Femur (tissue), 1 donor: ENCODE measurements at regions not wholly inside any gene's neighbourhood (a gene's known extent, or its start where the extent isn't known, plus 50 kb on each side); places are given as distances from the start of the nearest gene placed in this dataset.
"Not testable (repeated sequence)": the region's sequence is repeated elsewhere in the genome, so short reads cannot be mapped to it uniquely, and the experiment has no call there.

Source experiments
- DNase-seq: peaks from one replicate; pipeline ENCODE4 v3.0.0-alpha.2; 2017

DNA sequence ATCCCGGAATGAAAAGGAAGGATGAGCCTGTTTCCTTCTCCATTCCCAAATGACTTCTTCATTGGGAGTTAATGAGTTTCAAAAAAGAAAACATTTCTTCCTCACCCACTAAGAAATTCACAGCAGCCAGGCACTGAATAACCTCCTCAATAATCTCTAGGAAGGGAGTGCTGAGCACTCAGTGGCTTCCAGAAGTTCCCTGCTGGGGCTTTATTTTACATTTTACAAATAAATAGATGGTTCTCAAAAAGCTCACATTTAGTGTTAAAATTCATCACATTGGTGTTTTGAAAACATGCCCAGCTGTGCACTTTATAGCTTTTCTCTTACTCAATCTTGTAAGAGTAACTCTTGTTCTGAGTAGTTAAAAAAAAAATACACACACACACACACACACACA is 148.9 kb upstream of the PFKP start:
- DNase-seq, result no peak

DNA sequence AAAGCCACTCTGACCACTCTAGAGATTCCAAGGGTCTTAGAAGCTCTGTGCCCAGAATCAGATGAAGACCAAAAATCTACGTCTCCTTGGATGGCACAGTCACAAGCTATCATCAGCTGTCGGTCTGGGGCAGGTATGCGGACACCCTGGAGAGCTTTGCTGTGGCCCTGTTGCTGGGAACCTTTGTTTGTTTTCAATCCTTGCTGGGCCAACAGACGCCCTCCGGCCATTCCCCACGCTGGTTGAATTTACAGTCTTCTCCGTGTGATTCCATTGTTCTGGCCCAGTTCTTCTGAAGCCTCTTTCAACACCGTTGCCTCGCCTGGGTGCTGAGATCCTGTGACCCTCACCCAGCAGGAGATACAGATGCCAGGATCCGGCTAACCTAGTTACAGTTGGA is 149.4 kb upstream of the PFKP start:
- DNase-seq, result no peak

DNA sequence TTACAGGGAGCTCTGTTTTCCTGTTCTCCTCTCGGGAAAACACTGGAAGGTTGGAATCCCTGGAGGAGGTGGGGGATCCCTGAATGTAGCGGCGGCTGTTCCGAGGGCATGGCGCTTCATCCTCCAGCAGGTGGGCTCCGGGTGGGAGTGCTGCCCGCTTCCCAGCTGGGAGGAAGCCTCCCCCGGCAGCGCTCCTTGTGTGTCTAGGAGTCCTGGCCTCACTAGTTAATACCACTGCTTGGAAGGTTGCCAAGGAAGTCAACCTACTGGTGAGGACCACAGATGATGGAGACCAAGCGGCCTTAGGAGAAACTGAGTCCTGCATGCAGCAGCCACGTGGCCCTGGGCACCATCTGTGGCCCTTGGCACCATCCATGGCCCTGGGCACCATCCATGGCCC is 151.9 kb upstream of the PFKP start:
- no peak for DNase-seq

DNA sequence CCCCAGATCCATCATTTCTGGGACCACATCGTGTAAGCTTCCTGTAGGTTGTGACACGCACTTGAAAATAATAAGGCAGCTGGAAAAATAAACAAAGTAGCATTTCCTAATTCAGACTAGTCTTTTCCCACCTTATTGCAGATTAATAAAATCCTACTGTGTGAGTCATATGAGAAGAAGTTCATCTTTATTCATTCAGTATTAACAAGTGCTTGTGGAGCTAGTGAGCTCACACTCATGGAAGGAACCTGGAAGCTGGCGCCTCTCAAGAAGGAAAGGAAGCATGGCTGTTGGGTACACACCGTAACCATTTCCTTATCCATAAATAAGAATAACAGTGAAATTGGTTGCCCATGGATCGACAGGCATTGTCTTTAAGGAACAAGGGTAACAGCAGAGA is 152.6 kb upstream of the PFKP start:
- DNase-seq, result no peak

DNA sequence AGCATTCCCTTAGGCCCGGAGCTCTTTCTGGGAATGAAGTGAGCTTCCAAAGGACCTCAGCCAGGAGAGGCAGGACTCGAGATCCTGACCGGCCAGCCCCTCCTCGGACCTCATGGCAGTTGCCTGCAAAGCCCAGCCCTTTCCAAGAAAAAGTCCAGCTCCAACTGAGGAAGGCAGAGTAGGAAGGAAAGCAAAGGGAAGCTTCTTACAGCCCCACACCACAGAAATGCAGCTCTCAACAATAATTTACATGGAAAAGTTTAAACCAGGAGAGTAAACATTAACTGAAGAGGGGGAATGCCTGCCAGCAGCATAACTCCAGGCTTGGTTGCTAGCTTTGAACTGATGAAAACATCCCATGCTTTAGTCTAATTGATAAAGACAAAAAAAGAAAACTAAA is 153.9 kb upstream of the PFKP start:
- peak; percentile 40 for DNase-seq

DNA sequence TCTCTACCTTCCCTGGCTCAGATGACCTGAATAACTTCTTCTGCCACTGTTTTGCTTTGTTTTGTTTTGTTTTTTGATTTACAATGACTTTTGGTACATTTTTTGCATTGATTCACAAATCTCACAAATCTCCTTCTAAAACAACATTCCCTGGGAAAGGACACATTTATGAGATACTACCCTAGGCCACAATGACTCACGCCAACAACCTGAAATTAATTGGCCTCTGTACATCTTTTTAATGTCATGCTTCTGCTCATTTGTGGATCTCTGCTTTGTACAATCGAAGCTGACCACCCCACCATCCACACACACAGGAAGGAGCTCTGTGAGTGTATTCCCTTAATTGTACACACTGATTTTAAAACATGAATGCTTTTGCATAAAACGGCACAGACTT is 156.7 kb upstream of the PFKP start:
- DNase-seq, result no peak

DNA sequence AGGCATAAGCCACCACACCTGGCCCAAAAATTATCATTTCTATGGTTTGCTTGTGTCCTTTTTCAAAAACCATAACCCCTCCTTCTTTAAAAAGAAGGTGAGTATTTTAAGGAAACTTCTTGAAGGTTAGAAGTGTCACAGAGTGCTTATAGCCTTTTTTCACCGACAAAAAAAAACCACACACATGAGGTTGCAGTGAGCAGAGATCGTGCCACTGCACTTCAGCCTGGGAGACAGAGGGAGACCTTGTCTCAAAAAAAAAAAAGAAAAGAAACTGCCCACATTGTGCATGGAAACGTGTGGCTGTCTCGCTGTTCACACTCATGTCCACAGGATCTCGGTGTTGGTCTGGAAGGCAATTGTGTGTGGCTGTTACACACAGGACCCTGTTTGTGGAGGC is 157.4 kb upstream of the PFKP start:
- DNase-seq, result no peak

DNA sequence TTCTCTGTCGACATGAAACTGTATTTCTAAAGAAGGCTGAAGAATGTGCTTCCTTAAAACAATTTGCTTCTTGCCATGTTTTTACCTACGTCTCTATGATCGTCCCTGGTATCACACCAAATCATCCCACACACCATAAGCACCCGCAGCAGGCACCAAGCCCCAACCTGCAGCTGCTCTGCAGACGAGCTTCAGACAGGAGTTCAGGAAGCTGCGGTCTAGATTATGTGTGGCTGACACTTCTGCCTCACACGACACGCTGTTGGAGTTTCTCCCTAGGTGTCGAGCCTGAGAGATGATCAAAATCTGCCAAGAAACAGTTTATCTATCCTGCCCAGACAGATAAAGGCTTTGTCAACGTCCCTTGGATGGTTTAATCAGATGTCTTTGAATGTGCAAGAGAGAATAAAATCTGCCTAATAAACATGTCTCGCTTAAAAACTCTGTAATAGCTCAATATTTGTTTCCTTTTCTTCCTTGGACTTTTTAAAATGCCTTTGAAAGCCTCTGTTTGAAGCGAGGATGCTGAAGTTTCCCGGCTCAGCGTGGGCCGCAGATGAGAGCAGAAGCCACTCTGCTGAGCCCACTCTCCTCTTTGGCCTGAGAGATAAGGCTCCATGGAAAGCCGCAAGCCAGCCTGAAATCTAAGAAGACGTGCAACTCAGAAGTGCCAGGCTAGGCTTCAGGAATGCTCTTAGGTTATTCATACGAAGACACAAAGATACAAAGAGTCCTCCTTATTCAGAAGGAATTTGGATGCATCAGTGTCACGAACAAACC is 158.3 kb upstream of the PFKP start:
- DNase-seq, result no peak

DNA sequence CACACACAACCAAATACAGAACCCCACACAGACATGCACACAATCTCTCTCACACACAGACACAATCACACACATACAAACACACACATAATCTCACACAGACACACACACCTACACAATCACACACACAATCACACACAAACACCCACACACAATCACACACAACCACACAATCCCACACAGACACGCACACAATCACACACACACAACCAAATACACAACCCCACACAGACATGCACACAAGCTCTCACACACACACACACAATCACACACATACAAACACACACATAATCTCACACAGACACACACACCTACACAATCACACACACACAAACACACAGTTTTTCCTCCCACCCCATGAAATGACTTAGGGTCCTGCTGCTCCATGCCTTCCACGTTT is 160.4 kb upstream of the PFKP start:
- DNase-seq, result no peak

DNA sequence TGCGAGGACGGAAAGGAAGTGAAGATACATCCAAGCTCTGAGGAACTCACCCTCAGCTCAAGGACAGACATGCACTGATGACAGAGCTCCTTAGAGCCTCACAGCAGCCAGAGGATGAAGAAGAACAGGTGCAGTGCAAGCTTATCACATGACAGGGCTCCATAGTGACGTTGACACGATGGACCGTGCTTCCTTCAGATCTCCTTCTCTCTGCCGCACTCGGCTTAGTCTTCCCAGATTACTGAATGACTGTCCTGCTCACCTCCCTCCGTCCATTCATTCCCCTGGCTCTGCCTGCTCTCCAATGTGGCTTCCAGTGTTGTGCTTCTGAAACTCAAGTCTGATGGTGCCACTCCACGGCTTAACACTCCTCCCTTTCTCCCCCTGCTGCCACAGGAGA is 161.5 kb upstream of the PFKP start:
- DNase-seq, result no peak

DNA sequence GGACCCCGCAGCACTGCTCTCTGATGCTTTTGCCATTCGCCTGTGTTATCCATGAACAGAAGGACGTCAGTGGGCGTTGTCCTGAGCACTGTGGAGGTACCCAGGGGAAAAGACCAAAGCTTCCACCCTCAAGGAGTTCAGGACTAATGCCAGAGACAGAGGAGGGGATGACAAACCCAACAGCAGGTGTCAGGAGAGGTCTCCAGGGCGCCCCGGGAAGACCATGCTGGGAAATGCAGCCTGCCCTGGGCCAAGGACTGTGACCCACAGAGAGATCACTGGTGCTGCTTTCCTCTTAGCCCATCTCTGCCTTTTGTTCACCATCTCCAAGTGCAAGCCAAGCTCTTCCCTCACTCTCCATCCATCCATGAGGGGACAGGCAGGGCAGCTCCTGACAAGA is 166.8 kb upstream of the PFKP start:
- DNase-seq, result no peak

DNA sequence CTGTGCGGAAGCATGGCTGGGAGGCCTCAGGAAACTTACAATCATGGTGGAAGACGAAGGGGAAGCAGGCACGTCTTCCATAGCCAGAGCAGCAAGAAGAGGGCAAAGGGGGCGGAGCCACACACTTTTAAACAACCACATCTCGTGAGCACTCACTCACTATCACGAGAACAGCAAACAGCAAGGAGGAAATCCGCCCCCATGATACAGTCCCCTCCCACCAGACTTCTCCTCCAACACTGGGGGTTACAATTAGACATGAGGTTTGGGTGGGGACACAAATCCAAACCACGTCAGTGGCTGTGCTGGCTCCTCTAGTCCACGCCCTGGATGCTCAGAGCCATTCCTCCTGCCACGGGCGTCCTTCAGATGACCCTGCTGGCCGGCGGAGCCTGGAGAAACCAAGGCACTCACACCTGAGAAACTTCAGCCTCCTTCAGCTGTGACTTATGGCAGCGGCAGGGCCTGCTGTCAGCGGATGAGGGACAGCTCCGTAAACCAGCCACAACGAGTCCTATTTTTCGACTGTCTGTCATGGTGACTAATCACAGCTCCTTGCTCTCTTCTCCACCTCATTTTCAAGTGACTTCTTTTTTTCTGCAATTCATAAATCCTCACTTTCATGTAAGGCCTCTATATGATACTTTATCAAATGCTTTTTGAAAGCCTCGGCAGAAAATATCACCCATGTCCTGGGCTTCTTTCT is 167.9 kb upstream of the PFKP start:
- DNase-seq, result no peak

DNA sequence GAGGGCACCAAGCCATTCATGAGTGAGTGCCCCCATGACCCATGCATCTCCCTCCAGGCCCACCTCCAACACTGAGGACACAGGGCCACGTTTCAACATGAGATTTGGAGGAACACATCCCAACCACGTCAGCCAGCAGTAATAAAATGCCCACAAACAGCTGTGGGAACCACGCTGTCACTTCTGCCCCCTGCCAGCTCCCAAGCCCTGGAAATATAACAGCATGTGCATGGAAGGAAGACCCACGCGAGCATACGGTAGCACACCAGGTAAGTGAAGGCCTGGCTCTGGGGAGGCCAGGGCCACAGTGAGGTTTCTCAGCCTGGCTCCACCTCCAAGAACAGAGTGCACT is 168.9 kb upstream of the PFKP start:
- DNase-seq, result no peak

DNA sequence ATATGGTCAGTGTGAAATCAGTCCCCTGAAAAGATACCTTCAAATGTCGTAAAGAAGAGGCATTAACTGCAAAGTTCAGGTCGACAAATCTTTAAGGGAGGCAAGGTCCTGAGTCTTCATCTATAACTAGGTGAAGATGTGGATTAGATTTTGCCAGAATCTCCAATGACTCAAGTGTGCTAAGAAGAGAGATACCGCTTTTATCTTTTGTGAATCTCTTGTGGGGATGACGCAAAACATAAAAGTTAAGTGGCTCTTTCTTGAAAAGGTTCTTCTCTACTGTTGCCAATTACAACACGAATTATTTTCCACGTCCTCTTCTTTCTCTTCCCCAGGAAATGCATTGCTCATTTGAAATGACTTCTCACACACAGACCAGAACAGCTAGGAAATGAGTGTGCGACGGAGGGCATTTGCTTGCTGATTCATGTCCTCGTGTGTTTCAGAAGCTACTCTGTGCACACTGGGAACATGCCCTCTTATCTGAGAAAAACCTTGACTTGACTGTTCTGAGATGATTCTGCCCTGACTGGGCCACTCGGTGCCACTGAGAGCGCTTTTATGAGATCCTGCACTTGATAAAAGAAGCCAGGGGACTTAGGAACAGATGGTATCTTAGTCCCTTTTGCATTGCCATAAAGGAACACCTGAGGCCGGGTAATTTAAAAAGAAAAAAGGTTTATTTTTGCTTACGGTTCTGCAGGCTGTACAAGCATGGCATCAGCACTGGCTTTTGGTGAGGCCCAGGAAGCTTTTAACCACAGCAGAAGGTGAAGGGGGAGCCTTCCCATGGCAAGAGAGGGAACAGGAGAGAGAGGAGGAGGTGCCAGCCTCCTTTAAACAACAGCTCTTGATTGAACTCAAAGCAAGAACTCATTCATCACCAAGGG is 169.5 kb upstream of the PFKP start:
- DNase-seq, result no peak

DNA sequence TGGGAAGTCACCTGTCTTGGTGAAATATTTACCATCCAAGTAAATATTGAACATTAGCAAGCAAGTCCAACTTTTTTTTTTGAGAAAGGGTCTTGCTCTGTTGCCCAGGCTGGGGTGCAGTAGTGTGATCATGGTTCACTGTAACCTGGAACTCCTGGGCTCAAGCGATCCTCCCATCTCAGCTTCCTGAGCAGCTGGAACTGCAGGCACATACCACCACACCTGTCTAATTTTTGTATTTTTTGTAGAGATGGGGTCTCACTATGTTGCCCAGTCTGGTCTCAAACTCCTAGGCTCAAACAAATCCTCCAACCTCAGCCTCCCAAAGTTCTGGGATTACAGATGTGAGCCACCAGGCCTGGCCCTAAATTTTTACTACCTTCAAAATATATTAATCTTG is 171.0 kb upstream of the PFKP start:
- DNase-seq, result not testable (repeated sequence)

DNA sequence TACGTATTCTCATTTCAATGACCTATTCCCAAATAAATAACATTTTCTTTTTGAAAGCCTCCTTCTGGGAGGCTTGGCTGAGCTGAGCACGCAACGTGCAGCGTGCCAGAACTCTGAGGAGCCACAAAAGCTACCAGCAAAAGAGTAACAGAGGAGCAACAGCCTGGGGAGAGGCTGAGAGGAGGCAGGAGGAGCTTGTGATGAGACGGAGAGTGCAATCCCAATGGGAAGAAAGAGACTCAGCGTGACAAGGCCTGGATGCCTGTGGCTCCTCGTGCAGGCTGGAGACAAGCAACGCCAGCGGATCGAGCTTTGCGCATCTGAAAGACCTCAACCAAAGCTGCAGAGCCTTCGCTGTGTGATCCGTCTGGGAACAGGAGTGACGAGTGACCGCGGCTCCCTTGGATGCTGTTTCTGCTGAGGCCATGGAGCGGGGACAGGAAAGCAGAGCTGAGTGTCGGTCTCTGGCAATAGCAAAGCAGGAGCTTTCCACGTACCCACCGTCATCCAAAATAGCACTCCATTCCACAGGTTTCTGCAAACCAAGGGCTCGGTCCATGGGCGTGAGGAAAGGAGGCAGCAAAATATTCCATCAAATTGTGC is 171.7 kb upstream of the PFKP start:
- no peak for DNase-seq

DNA sequence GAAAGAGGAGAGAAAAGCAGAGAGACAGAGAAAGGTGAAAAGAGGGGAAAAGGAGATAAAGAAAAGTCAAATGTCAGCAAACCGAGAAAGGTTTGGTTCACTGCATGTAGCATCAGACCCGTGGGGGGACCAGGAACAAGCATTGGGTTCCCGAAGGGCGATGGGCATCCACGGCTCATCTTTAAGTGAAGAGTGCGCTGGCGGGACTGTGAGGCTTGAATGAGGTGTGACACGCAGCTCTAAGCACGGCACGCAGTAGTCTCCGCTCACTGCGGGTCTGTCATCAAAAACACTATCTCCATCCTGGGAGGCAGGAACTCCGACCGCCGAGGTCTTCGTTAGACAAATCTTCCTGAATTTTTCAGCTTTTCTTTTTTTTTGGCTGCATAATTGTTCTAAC is 173.4 kb upstream of the PFKP start:
- DNase-seq, result no peak

DNA sequence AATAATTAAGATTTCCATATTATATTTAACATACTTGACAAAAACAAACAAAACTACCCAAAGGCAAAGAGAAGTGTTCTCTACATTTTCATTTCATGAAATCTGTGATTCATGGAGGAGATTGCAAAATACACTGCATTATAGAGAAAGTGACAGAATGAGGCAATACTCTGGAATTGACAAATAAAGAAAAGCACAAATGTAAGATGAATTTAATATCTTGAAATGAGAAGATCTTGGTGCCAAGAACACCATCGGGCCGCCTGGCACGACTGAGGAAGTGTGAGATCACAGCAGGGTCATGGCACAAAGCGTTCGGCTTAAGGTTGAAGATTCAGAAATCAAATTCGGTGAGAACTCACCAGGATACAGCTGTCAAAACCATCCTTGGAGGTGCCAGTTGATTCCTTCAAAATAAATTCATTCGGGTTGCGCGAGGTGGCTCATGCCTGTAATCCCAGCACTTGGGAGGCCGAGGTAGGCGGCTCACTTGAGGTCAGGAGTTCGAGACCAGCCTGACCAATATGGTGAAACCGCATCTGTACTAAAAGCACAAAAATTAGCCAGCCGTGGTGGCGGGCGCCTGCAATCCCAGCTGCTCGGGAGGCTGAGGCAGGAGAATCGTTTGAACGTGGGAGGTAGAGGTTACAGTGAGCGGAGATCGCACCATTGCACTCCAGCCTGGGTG is 174.0 kb upstream of the PFKP start:
- no peak for DNase-seq

DNA sequence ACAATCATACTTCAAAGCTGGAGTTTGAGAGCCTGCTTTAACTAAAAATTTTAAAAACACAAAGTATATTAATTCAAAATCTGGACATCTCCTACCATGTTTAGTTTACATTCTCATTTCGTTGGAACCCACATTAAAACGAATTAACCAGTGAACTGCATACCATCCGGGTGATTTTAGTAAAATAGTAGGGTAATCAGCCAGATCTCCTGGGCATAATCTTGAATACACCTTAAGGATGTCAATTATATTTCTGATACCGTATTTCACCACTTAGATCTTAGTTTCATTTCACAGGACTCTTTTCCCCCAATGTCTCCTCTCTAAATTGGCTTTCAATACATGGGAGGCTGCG is 175.6 kb upstream of the PFKP start:
- no peak for DNase-seq

DNA sequence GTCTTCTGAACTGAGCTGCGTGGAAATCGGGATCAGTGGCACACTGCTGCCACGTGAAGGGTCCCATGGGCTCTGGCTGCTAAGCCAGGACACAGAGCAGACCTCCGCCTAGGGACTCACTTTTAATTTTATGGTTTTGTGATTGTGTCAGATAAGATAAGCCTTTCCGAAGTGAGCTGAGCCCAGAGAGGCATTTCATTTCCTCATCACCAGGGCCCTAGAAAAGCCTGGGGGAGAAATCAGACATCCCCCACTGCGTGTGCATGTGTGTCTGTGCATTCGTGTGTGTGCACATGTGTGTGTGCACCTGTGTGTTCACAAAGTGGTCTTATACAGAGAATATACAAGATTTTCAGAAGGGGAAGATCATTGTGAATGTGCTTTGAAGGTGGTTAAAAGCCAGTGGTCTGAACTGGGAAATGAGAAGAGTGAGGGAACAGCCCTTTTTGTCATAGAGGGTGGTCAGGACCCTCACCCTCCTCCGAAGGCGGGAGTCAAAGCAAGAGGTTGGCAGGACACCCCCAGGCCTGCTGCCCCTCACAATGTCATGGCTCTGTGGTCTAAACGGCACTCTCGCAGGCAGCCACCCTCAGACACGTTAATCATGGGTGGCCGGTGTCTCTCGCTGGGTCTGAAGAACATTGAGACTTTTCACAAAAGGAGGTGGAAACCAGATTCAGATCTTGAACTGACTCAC is 176.1 kb upstream of the PFKP start:
- DNase-seq, result no peak

DNA sequence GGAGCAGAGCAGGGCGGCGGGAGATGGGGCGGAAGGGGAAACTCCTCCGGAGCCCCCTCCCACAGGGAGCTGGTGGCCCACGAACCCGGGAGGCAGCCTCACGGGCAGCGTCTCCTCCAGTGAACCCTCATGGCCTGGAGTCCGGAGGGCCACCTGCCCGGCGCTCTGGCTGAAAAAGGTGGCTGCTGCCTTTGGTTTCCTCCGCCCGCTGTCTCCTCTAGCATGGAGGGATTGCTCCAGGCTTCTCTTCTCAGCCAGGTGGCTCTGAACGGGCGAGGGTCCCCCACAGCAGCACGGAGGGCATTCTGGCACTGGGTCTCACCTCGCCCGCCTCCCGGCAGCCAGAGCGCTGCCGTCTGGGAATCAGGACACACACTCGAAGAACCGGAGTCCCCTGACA is 177.3 kb upstream of the PFKP start:
- DNase-seq, result no peak

DNA sequence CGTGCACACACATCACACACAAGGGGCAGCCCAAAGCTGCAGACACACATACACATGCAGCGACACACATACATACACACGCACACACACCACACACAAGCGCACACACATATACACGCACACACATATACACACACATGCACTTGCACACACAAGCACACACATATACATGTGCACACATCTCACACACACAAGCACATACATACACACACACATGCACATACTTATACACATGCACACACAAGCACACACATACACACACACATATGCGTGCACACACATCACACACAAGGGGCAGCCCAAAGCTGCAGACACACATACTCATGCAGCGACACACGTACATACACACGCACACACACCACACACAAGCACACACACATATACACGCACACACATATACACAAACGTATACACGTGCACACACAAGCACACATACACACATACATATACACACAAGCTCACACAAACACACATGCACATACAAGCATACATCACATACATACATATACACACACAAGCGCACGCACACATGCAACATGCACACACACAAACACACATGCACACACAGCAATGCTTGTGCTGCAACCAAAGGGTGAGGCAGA is 178.8 kb upstream of the PFKP start:
- DNase-seq, result no peak
